HG02759 (cell line): ENCODE measurements at regions not wholly inside any gene's neighbourhood (a gene's known extent, or its start where the extent isn't known, plus 50 kb on each side); places are given as distances from the start of the nearest gene placed in this dataset.
"Not testable (repeated sequence)": the region's sequence is repeated elsewhere in the genome, so short reads cannot be mapped to it uniquely, and the experiment has no call there.

Experiments
- ATAC-seq: cut with Tn5 transposase; IDR thresholded peaks from one replicate; pipeline ENCODE4 v1.9.1; 2021; ENCODE audit warnings: mild to moderate bottlenecking, moderate library complexity; ENCODE audit not compliant: unreplicated experiment

GRCh38 chr14:106658066-106658860 lies 1131.9 kb downstream of the TMEM121 start:
- ATAC-seq = not testable (repeated sequence)

- not testable (repeated sequence) for ATAC-seq
These were observed 1135.2 kb downstream of the TMEM121 start for GRCh38 chr14:106661561-106661960.

GRCh38 chr14:106662936-106663550 lies 1136.7 kb downstream of the TMEM121 start:
- no peak for ATAC-seq

GRCh38 chr14:106663805-106664410 lies 1137.5 kb downstream of the TMEM121 start:
- peak; percentile 64 for ATAC-seq

- ATAC-seq = no peak
These were observed 1139.4 kb downstream of the TMEM121 start for GRCh38 chr14:106665814-106666213.

- ATAC-seq = no peak
These were observed 1140.0 kb downstream of the TMEM121 start for GRCh38 chr14:106666341-106666740.

- no peak for ATAC-seq
These were observed 1143.6 kb downstream of the TMEM121 start for GRCh38 chr14:106670011-106670410.

- ATAC-seq = not testable (repeated sequence)
These were observed 1147.7 kb downstream of the TMEM121 start for GRCh38 chr14:106674093-106674492.

GRCh38 chr14:106674509-106675125 lies 1148.2 kb downstream of the TMEM121 start:
- not testable (repeated sequence) for ATAC-seq

- ATAC-seq = not testable (repeated sequence)
These were observed 1149.3 kb downstream of the TMEM121 start for GRCh38 chr14:106675716-106676115.

- no peak for ATAC-seq
These were observed 1153.4 kb downstream of the TMEM121 start for GRCh38 chr14:106679776-106680175.

GRCh38 chr14:106681161-106681560 lies 1154.8 kb downstream of the TMEM121 start:
- ATAC-seq = no peak

GRCh38 chr14:106681568-106681967 lies 1155.2 kb downstream of the TMEM121 start:
- ATAC-seq = no peak

GRCh38 chr14:106683631-106684030 lies 1157.2 kb downstream of the TMEM121 start:
- ATAC-seq = no peak

GRCh38 chr14:106686533-106686932 lies 1160.2 kb downstream of the TMEM121 start:
- no peak for ATAC-seq

- ATAC-seq = no peak
These were observed 1164.0 kb downstream of the TMEM121 start for GRCh38 chr14:106690333-106690891.

GRCh38 chr14:106691601-106692291 lies 1165.4 kb downstream of the TMEM121 start:
- peak; percentile 71 for ATAC-seq

GRCh38 chr14:106694638-106695393 lies 1168.4 kb downstream of the TMEM121 start:
- peak; percentile 47 for ATAC-seq

GRCh38 chr14:106698620-106699267 lies 1172.4 kb downstream of the TMEM121 start:
- peak; percentile 49 for ATAC-seq
